H1 (cell line): ENCODE measurements at regions not wholly inside any gene's neighbourhood (a gene's known extent, or its start where the extent isn't known, plus 50 kb on each side); places are given as distances from the start of the nearest gene placed in this dataset.

ENCODE experiments used
- CTCF ChIA-PET: fragments of 300-600 bp; sonication (Branson Sonifier 250); formaldehyde crosslinking; loops from one replicate; lab custom pipeline; 2021; ENCODE audit not compliant: partially characterized antibody; lab: Charles Lee
- POLR2A ChIA-PET: fragments of 300-600 bp; sonication (Branson Sonifier 250); formaldehyde crosslinking; loops from one replicate; lab custom pipeline; 2021; ENCODE audit warnings: inconsistent platforms; ENCODE audit not compliant: partially characterized antibody; lab: Charles Lee
- DNase-seq, 2 experiments: peaks; one replicate each; pipeline versions ENCODE4 v3.0.0 to v3.0.0-alpha.2; 2010 to 2022; ENCODE audit warnings: low spot score in 2 of 2, low read depth in 1 of 2, mixed read lengths in 1 of 2
- FAIRE-seq: peaks from 2 replicates; lab custom pipeline; 2011; peaks lifted over from hg19 to GRCh38; lab: Jason Lieb, UNC
- H2AFZ ChIP-seq: 2 replicates; pipeline ENCODE4 v1.8.1; 2012; ENCODE audit warnings: low read length, inconsistent platforms
- H2AK5ac ChIP-seq: 2 replicates; pipeline ENCODE4 v1.6.1; 2013; ENCODE audit warnings: low read depth, low read length
- H2BK120ac ChIP-seq: replicated peaks from 2 replicates; pipeline ENCODE3; 2013; ENCODE audit warnings: low read depth, low read length, inconsistent platforms
- H2BK12ac ChIP-seq: 2 replicates; pipeline ENCODE4 v1.6.1; 2013; ENCODE audit warnings: low read depth, low read length
- H2BK15ac ChIP-seq: 2 replicates; pipeline ENCODE4 v1.6.1; 2013; ENCODE audit warnings: low read length
- H2BK20ac ChIP-seq: 2 replicates; pipeline ENCODE4 v1.6.1; 2013; ENCODE audit warnings: low read length
- H2BK5ac ChIP-seq: 2 replicates; pipeline ENCODE4 v1.6.1; 2013; ENCODE audit warnings: low read depth, low read length
- H3K14ac ChIP-seq: 2 replicates; pipeline ENCODE4 v1.6.1; 2013; ENCODE audit warnings: inconsistent platforms; ENCODE audit not compliant: insufficient read length
- H3K18ac ChIP-seq: 2 replicates; pipeline ENCODE4 v1.6.1; 2013; ENCODE audit warnings: low read length; ENCODE audit errors: extremely low read depth
- H3K23ac ChIP-seq: 2 replicates; pipeline ENCODE4 v1.6.1; 2013; ENCODE audit warnings: inconsistent platforms; ENCODE audit not compliant: insufficient read length
- H3K23me2 ChIP-seq: 2 replicates; pipeline ENCODE4 v1.6.1; 2013; ENCODE audit warnings: low read depth, low read length
- H3K27ac ChIP-seq: 2 replicates; pipeline ENCODE4 v1.6.1; 2011; ENCODE audit warnings: low read depth, low read length, inconsistent platforms
- H3K27me3 ChIP-seq, 4 experiments: replicated peaks in 1 of 4; 1 replicate in 1 of 4; 2 replicates in 3 of 4; pipeline versions ENCODE4 v1.6.1 to v1.8.1; 2011 to 2013; ENCODE audit warnings: low read length in 3 of 4, mild to moderate bottlenecking in 3 of 4, inconsistent platforms in 2 of 4, mixed read lengths in 2 of 4, moderate library complexity in 1 of 4; ENCODE audit not compliant: control insufficient read depth in 3 of 4, insufficient read depth in 3 of 4; ENCODE audit errors: extremely low read depth in 1 of 4
- H3K36me3 ChIP-seq, 4 experiments: 2 replicates each; pipeline versions ENCODE4 v1.6.1 to v1.8.1; 2011 to 2013; ENCODE audit warnings: mild to moderate bottlenecking in 4 of 4, low read length in 3 of 4, moderate library complexity in 2 of 4, control low read depth in 1 of 4, inconsistent platforms in 1 of 4; ENCODE audit not compliant: insufficient read depth in 4 of 4, control insufficient read depth in 2 of 4
- H3K4ac ChIP-seq: replicated peaks from 2 replicates; pipeline ENCODE3; 2013; ENCODE audit warnings: low read length, low read depth, mixed read lengths, inconsistent platforms; ENCODE audit not compliant: insufficient read length
- H3K4me1 ChIP-seq, 4 experiments: replicated peaks in 1 of 4; 1 replicate in 1 of 4; 2 replicates in 3 of 4; pipeline versions ENCODE4 v1.6.1 to v1.8.1; 2011 to 2013; ENCODE audit warnings: low read length in 3 of 4, inconsistent platforms in 2 of 4, mixed read lengths in 1 of 4; ENCODE audit not compliant: insufficient read depth in 4 of 4, control insufficient read depth in 3 of 4
- H3K4me2 ChIP-seq, 2 experiments: 2 replicates each; pipeline versions ENCODE4 v1.6.1 to v1.8.1; 2011 to 2013; ENCODE audit warnings: low read depth in 2 of 2, low read length in 2 of 2, control low read depth in 1 of 2, inconsistent platforms in 1 of 2, mild to moderate bottlenecking in 1 of 2; ENCODE audit not compliant: insufficient read depth in 1 of 2
- H3K4me3 ChIP-seq, 4 experiments: fragments of 200-600, 300-600 bp in 1 of 4; sonication (generic), shearing (Covaris generic), sonication (Bioruptor Twin) in 1 of 4; 2 replicates each; pipeline versions ENCODE4 v1.5.1 to v1.8.1; 2011 to 2016; ENCODE audit warnings: low read length in 4 of 4, low read depth in 3 of 4, control low read depth in 2 of 4, inconsistent platforms in 2 of 4, mild to moderate bottlenecking in 2 of 4, mixed read lengths in 1 of 4, moderate library complexity in 1 of 4; ENCODE audit not compliant: insufficient read depth in 2 of 4; ENCODE audit errors: extremely low read depth in 1 of 4
- H3K56ac ChIP-seq: replicated peaks from 2 replicates; pipeline ENCODE3; 2013; ENCODE audit warnings: low read depth, mild to moderate bottlenecking, mixed read lengths, low read length, inconsistent platforms; ENCODE audit not compliant: insufficient read length
- H3K79me1 ChIP-seq: 2 replicates; pipeline ENCODE4 v1.6.1; 2013; ENCODE audit warnings: low read depth, low read length, control low read depth
- H3K79me2 ChIP-seq, 2 experiments: 2 replicates each; pipeline versions ENCODE4 v1.6.1 to v1.8.1; 2012 to 2013; ENCODE audit warnings: low read length in 2 of 2, mild to moderate bottlenecking in 2 of 2, inconsistent platforms in 1 of 2; ENCODE audit not compliant: insufficient read depth in 2 of 2, control insufficient read depth in 1 of 2
- H3K9ac ChIP-seq, 4 experiments: replicated peaks in 1 of 4; 1 replicate in 1 of 4; 2 replicates in 3 of 4; pipeline versions ENCODE4 v1.6.1 to v1.8.1; 2011 to 2013; ENCODE audit warnings: low read depth in 3 of 4, low read length in 3 of 4, control low read depth in 2 of 4, mild to moderate bottlenecking in 2 of 4, moderate library complexity in 2 of 4, inconsistent platforms in 1 of 4; ENCODE audit errors: extremely low read depth in 1 of 4
- H3K9me3 ChIP-seq, 2 experiments: 2 replicates each; pipeline versions ENCODE4 v1.6.1 to v1.8.1; 2012 to 2013; ENCODE audit warnings: mild to moderate bottlenecking in 2 of 2, moderate library complexity in 2 of 2, control low read depth in 1 of 2, inconsistent platforms in 1 of 2, low read depth in 1 of 2, low read length in 1 of 2, mixed read lengths in 1 of 2; ENCODE audit not compliant: insufficient read depth in 2 of 2
- H4K20me1 ChIP-seq, 2 experiments: replicated peaks in 1 of 2; 2 replicates each; pipeline versions ENCODE3 to v1.8.1; 2011 to 2013; ENCODE audit warnings: inconsistent platforms in 2 of 2, low read length in 2 of 2, mild to moderate bottlenecking in 1 of 2; ENCODE audit not compliant: insufficient read depth in 2 of 2, control insufficient read depth in 1 of 2
- H4K5ac ChIP-seq: 2 replicates; pipeline ENCODE4 v1.6.1; 2013; ENCODE audit warnings: low read length, low read depth, mixed read lengths, inconsistent platforms; ENCODE audit not compliant: insufficient read length
- H4K8ac ChIP-seq: 2 replicates; pipeline ENCODE4 v1.8.0; 2013; ENCODE audit warnings: mild to moderate bottlenecking, moderate library complexity, low read length, inconsistent platforms; ENCODE audit not compliant: insufficient read depth; ENCODE audit errors: extremely low read depth
- H4K91ac ChIP-seq: replicated peaks from 2 replicates; pipeline ENCODE3; 2013; ENCODE audit warnings: low read length, mixed read lengths, inconsistent platforms; ENCODE audit not compliant: insufficient read length
- CREB1 ChIP-seq: IDR thresholded peaks from 2 replicates; pipeline ENCODE4 v1.6.1; 2012; ENCODE audit warnings: inconsistent platforms
- CTBP2 ChIP-seq: IDR thresholded peaks from 2 replicates; pipeline ENCODE4 v1.7.0; 2011; ENCODE audit warnings: borderline replicate concordance, mild to moderate bottlenecking, moderate library complexity, mixed read lengths, low read length; ENCODE audit not compliant: insufficient read depth, insufficient read length
- SIX5 ChIP-seq: IDR thresholded peaks from 2 replicates; pipeline ENCODE4 v1.6.1; 2011; ENCODE audit warnings: mild to moderate bottlenecking, low read depth, low read length
- TBP ChIP-seq: IDR thresholded peaks from 2 replicates; pipeline ENCODE4 v1.6.1; 2011; ENCODE audit warnings: low read depth, low read length, improper control_type of control experiment
- whole genome bisulfite sequencing, 2 experiments: shearing (Covaris generic) in 1 of 2; methylation state at CpG; one replicate each; pipeline versions ENCODE4 v1.1.6 to v1.1.7; 2013 to 2015; ENCODE audit warnings: low lambda C conversion rate in 2 of 2, mixed read lengths in 2 of 2, inconsistent platforms in 1 of 2, low coverage in 1 of 2, missing lambda C conversion rate in 1 of 2; ENCODE audit not compliant: insufficient replicate concordance in 2 of 2, insufficient coverage in 1 of 2, insufficient read length in 1 of 2; ENCODE audit errors: extremely low coverage in 1 of 2, missing lambda C conversion rate in 1 of 2; 5-methylcytosine and 5-hydroxymethylcytosine counted together

DNA sequence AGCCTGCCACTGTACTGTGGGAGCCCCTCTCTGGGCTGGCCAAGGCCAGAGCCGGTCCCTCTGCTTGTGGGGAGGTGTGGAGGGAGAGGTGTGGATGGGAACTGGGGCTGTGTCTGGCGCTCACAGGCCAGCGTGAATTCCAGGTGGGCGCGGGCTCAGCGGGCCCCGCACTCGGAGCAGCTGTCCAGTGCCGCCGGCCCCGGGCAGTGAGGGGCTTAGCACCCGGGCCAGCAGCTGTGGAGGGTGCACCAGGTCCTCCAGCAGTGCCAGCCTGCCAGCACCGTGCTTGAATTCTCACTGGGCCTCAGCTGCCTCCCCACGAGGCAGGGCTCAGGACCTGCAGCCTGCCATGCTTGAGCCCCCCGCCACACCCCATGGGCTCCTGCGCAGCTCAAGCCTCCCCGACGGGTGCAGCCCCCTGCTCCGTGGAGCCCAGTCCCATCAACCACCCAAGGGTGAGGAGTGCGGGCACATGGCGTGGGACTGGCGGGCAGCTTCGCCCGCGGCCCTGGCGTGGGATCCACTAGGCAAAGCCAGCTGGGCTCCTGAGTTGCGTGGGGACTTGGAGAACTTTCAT lies 69.5 kb upstream of the ABCA12 start:
- H3K23me2 ChIP-seq, result no peaks in the 10 kb centered on the region
- CTCF ChIA-PET, result interaction anchor here (0.6 kb wide), 2 partner anchors 84 to 579 kb away, joined by 3 read pairs; no protein-coding TSS in a partner anchor
- no peak overlapping the region for H3K23ac ChIP-seq
- 95% methylated on average over 17 of the region's 27 CpGs; no CpG with 5 or more reads in 1 of the 2 experiments for WGBS, 2 experiments
- POLR2A ChIA-PET, result no interaction called here
- no peak overlapping the region for H4K91ac ChIP-seq
- H3K18ac ChIP-seq, result no peak overlapping the region
- H3K4me2 ChIP-seq, result no peak overlapping the region
- H3K79me1 ChIP-seq, result no peaks in the 10 kb centered on the region
- peaks cover 16 to 28% of the 10 kb centered on the region in 2 experiments for H3K9me3 ChIP-seq
- H2BK20ac ChIP-seq, result no peak overlapping the region
- no peak overlapping the region for H3K4me3 ChIP-seq
- no peak overlapping the region for H2AFZ ChIP-seq
- peaks cover 0 to 3% (median 0%) of the 10 kb centered on the region in 4 experiments; a peak in 2 of 7 replicates for H3K27me3 ChIP-seq
- DNase-seq (no peak), FAIRE-seq (no peak)
- H2BK5ac ChIP-seq, result no peak overlapping the region
- peaks cover 0 to 2% (median 0%) of the 10 kb centered on the region in 4 experiments; a peak in 1 of 8 replicates for H3K36me3 ChIP-seq
- no peak overlapping the region for H2BK12ac ChIP-seq
- no peak overlapping the region for H2BK120ac ChIP-seq
- no peak overlapping the region for H2AK5ac ChIP-seq
- H3K4me1 ChIP-seq, result no peaks in the 10 kb centered on the region
- no peak overlapping the region for H3K9ac ChIP-seq
- no peak overlapping the region for H3K27ac ChIP-seq
- no peaks in the 10 kb centered on the region for H4K20me1 ChIP-seq
- no peak overlapping the region for H4K5ac ChIP-seq
- no peak overlapping the region for H3K56ac ChIP-seq
- H4K8ac ChIP-seq, result no peak overlapping the region
- no peak overlapping the region for H3K4ac ChIP-seq
- TF ChIP-seq CREB1 (no peak), SIX5 (no peak), CTBP2 (no peak), TBP (no peak)
- H3K79me2 ChIP-seq, result no peaks in the 10 kb centered on the region
- no peak overlapping the region for H3K14ac ChIP-seq
- H2BK15ac ChIP-seq, result no peak overlapping the region
